Heart right ventricle (tissue), 16 donors: ENCODE measurements at regions not wholly inside any gene's neighbourhood (a gene's known extent, or its start where the extent isn't known, plus 50 kb on each side); places are given as distances from the start of the nearest gene placed in this dataset.

Source experiments
- ATAC-seq, 8 donors: fragments of 200-7000 bp; cut with Tn5 transposase; one replicate each; pipeline ENCODE4 v1.9.1; 2020; ENCODE audit warnings: mild to moderate bottlenecking in 8 of 8, moderate library complexity in 8 of 8, moderate number of reproducible peaks in 1 of 8
- DNase-seq, 2 donors: peaks; one replicate each; pipeline ENCODE4 v3.0.0-alpha.2; 2020
- H3K27ac ChIP-seq, 10 donors: fragments of 200-600 bp; sonication (generic) in 2 of 10; one replicate each; pipeline versions ENCODE4 v1.5.0 to v1.8.0; 2020 to 2022; ENCODE audit warnings: mild to moderate bottlenecking in 3 of 10
- H3K27me3 ChIP-seq, 7 donors: fragments of 200-600 bp; one replicate each; pipeline ENCODE4 v1.8.0; 2021 to 2022; ENCODE audit warnings: mild to moderate bottlenecking in 2 of 7
- H3K36me3 ChIP-seq, 9 donors: fragments of 200-600 bp; sonication (generic) in 1 of 9; one replicate each; pipeline versions ENCODE4 v1.5.0 to v1.8.0; 2020 to 2022; ENCODE audit warnings: mild to moderate bottlenecking in 2 of 9
- H3K4me1 ChIP-seq, 9 donors: fragments of 200-600 bp; sonication (generic) in 1 of 9; one replicate each; pipeline versions ENCODE4 v1.5.0 to v1.8.0; 2020 to 2022; ENCODE audit warnings: mild to moderate bottlenecking in 4 of 9
- H3K4me3 ChIP-seq, 10 donors: fragments of 200-600 bp; sonication (generic) in 2 of 10; one replicate each; pipeline versions ENCODE4 v1.5.0 to v1.8.0; 2020 to 2022; ENCODE audit warnings: mild to moderate bottlenecking in 7 of 10, moderate library complexity in 2 of 10
- H3K9me3 ChIP-seq, 11 donors: fragments of 200-600 bp in 10 of 11; sonication (generic) in 2 of 11; one replicate each; pipeline versions ENCODE4 v1.5.0 to v1.8.0; 2013 to 2022; ENCODE audit warnings: mild to moderate bottlenecking in 2 of 11, control low read depth in 1 of 11, moderate library complexity in 1 of 11
- WGBS, 2 donors: extraction: QIAGEN DNeasy Blood & Tissue Kit; methylation state at CpG; one replicate each; pipeline ENCODE4 v1.1.7; 2013; ENCODE audit warnings: inconsistent platforms in 1 of 2; 5-methylcytosine and 5-hydroxymethylcytosine counted together
- intact Hi-C, 10 donors: fragments of 100-400 bp; cut with DNase I; formaldehyde crosslinking; loops; one replicate each; pipeline versions ENCODE4 v1.11.1 to v1.14.2; 2022
- TF ChIP-seq, protein P1 (sequence below), 9 donors: fragments of 200-600 bp; sonication (generic) in 2 of 9; IDR thresholded peaks; one replicate each; pipeline versions ENCODE4 v1.5.0 to v1.8.0; 2021 to 2022; ENCODE audit warnings: antibody characterized with exemption in 9 of 9, mild to moderate bottlenecking in 5 of 9, moderate library complexity in 1 of 9
- donor health status: Arrhythmogenic right ventricular cardiomyopathy.
- donor health status: ischemic (EF 13 %, LVEDD 7.1; RV severe dilation, severe dysfunction).
- donor health status: healthy with polysubstance abuse.
- donor health status: DM: no; HTN: yes; CAD: no.
- donor health status: DM: no; HTN: no; CAD: no.
- donor health status: ischemic (EF 25% LVEDD 6.9; RV normal size, moderate dysfunction).
- donor health status: ischemic (EF 25% LVEDD 5.7; RV mildly dilated, moderate dysfunction).
- donor health status: healthy.
- donor health status: DM: yes; HTN: yes; CAD: no.
- donor health status: Ischemic cardiomyopathy.
- donor health status: ischemic (EF 35%, LVEDD 5.7; RV mildly dilated, moderate dysfunction).
- donor health status: nonischemic (EF 11% LVEDD 7.7; RV severe dilation, severe dysfunction).
- donor health status: DM: yes; HTN: yes; CAD: no.
- donor health status: PGD.
- donor health status: ischemic (EF 29% LVEDD 5.4; RV normal size, mild dysfunction).
- donor health status: nonischemic (EF 23%, LVEDD 6.1; RV moderate dilation, normal function).

DNA sequence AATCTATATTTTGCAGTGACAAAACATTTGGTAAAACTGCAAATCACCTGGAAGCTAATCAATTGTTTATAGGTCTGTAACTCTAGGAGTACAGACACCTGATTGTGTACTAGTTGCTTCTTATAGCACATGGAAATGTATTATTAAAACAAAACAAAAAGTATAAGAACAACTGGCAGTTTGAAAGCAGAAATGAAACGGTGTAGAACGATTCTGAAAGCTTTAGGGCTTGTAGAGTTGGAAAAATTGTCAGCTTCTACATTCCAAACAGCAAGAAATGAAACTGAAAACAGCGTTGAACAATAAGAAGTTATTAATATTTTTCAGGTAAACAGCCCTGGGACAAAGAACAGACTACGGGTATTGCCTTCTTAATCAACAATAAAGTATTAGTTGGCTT lies 273.3 kb downstream of the OLFM3 start:
- H3K36me3 ChIP-seq, result no peaks in the 10 kb centered on the region
- intact Hi-C loops, result no loop called here
- DNase-seq (no peak), ATAC-seq (no peak)
- H3K27ac ChIP-seq, result no peak overlapping the region
- H3K27me3 ChIP-seq, result no peaks in the 10 kb centered on the region
- no peaks in the 10 kb centered on the region for H3K9me3 ChIP-seq
- H3K4me3 ChIP-seq, result no peak overlapping the region
- TF ChIP-seq, protein P1, sequence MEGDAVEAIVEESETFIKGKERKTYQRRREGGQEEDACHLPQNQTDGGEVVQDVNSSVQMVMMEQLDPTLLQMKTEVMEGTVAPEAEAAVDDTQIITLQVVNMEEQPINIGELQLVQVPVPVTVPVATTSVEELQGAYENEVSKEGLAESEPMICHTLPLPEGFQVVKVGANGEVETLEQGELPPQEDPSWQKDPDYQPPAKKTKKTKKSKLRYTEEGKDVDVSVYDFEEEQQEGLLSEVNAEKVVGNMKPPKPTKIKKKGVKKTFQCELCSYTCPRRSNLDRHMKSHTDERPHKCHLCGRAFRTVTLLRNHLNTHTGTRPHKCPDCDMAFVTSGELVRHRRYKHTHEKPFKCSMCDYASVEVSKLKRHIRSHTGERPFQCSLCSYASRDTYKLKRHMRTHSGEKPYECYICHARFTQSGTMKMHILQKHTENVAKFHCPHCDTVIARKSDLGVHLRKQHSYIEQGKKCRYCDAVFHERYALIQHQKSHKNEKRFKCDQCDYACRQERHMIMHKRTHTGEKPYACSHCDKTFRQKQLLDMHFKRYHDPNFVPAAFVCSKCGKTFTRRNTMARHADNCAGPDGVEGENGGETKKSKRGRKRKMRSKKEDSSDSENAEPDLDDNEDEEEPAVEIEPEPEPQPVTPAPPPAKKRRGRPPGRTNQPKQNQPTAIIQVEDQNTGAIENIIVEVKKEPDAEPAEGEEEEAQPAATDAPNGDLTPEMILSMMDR (IDR thresholded peaks at IDR 0.05), result no peak
- 73 to 80% methylated on average over 4 of the region's 4 CpGs for WGBS, 2 donors
- H3K4me1 ChIP-seq, result no peaks in the 10 kb centered on the region

DNA sequence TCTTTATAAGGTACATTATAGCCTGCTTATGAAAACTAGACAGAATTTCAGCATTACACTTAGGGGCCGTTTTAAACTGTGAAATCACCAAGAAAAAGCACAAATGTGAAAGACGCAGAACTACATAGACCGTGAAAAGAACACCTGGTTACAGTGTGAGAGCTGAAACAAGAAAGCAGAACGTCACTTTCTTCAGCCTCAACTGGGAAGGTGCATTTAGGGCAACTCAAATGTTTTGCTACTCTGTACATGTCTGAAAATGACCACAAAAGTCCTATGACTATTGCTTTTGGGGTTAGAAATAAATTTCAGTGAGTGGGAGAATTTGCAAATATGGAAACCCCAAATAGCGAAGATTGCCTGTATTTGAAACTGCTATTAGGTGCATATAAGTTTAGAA lies 268.7 kb downstream of the OLFM3 start:
- DNase-seq, result no peak
- Histone ChIP-seq H3K9me3 (no peaks in the 10 kb centered on the region), H3K4me3 (no peak overlapping the region), H3K36me3 (no peaks in the 10 kb centered on the region), H3K27ac (no peak overlapping the region), H3K27me3 (no peaks in the 10 kb centered on the region), H3K4me1 (no peaks in the 10 kb centered on the region)
- TF ChIP-seq, protein P1 (IDR thresholded peaks at IDR 0.05), result no peak
- no peak for ATAC-seq
- intact Hi-C loops, result no loop called here
- 83 to 87% methylated on average over 5 of the region's 5 CpGs for WGBS, 2 donors

DNA sequence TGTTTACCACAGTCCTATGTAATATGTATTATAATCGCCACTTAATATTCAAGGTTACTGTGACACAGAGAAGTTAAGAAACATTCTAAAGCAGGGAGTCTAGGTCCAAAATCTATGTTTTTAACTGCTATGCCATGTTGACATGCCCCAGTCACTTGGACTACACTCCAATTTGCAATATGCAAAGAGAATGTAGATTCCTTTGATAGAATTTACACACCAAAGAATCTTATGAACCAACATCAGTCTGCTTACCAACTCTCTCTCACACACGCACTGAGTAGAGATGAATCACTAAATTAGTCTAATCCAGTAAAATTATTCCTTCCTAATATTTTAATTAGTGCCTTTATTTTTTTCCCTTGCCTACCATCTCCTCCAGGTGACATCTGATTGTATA lies 266.2 kb downstream of the OLFM3 start:
- DNase-seq (no peak), ATAC-seq (no peak)
- H3K4me3 ChIP-seq, result no peak overlapping the region
- no peaks in the 10 kb centered on the region for H3K36me3 ChIP-seq
- H3K27ac ChIP-seq, result no peak overlapping the region
- H3K4me1 ChIP-seq, result no peaks in the 10 kb centered on the region
- no peaks in the 10 kb centered on the region for H3K9me3 ChIP-seq
- WGBS, 2 donors, result 92 to 93% methylated on average over 2 of the region's 2 CpGs
- intact Hi-C loops, result no loop called here
- no peaks in the 10 kb centered on the region for H3K27me3 ChIP-seq
- TF ChIP-seq, protein P1 (IDR thresholded peaks at IDR 0.05), result no peak

DNA sequence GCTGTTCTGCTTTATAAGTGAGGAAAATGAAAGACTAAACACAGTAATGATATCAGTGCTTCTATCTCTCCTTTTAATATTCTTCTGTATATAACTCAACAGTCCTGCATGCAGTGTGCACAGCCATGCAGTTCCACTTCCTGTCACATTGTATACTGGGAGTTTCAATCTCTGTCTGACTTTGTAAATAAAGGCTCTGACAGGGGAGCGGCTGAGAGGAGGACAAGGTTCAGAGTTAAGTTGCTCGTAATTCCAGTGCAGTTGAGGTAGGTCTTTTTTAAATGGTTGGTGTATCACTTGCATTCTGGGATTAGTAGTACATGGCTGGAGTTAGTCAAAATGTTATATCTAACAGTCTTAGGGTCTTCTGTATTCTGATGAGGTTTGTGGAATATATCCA lies 264.5 kb downstream of the OLFM3 start:
- intact Hi-C loops, result no loop called here
- Histone ChIP-seq H3K27me3 (no peaks in the 10 kb centered on the region), H3K9me3 (no peaks in the 10 kb centered on the region), H3K36me3 (no peaks in the 10 kb centered on the region), H3K4me1 (no peaks in the 10 kb centered on the region), H3K4me3 (no peak overlapping the region), H3K27ac (no peak overlapping the region)
- TF ChIP-seq, protein P1 (IDR thresholded peaks at IDR 0.05), result no peak
- 76 to 87% methylated on average over 2 of the region's 2 CpGs for WGBS, 2 donors
- no peak for ATAC-seq
- DNase-seq, result no peak

DNA sequence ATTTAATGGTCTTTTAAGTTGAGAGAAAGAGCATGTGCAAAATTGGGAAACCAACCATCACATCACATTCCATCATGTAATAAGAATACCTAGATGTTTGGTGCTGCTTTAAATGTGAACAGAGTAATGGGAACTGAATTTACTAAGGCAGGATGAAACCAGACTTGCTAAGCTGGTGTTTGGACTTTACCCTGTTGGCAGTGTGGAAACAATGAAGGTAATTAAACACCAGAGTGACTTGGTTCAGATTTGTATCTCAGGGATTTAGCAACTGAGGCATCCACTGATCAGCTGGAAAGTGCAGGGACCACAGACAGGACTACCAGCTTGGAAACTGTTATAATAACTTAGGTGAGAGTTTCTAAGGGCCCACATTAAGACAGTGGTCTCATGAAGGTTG lies 263.4 kb downstream of the OLFM3 start:
- H3K27me3 ChIP-seq, result no peaks in the 10 kb centered on the region
- DNase-seq (no peak), ATAC-seq (no peak)

More for the DNA sequence above, 263.4 kb downstream of the OLFM3 start:
- Histone ChIP-seq H3K4me1 (no peaks in the 10 kb centered on the region), H3K4me3 (no peak overlapping the region), H3K36me3 (no peaks in the 10 kb centered on the region), H3K27ac (no peak overlapping the region), H3K9me3 (no peaks in the 10 kb centered on the region)
- intact Hi-C loops, result no loop called here
- TF ChIP-seq, protein P1 (IDR thresholded peaks at IDR 0.05), result no peak
